Peyer's patch (tissue), 4 donors: ENCODE measurements at regions not wholly inside any gene's neighbourhood (a gene's known extent, or its start where the extent isn't known, plus 50 kb on each side); places are given as distances from the start of the nearest gene placed in this dataset.
"Not testable (repeated sequence)": the region's sequence is repeated elsewhere in the genome, so short reads cannot be mapped to it uniquely, and the experiment has no call there.

Experiments
- DNase-seq, 3 donors: peaks; one replicate each; pipeline ENCODE4 v3.0.0-alpha.2; 2017 to 2019
- H3K27ac ChIP-seq, 4 donors: fragments of 200-600 bp; sonication (generic); one replicate each; pipeline ENCODE4 v1.5.1; 2016 to 2019
- H3K27me3 ChIP-seq, 2 donors: fragments of 200-600 bp; sonication (generic); one replicate each; pipeline ENCODE4 v1.5.1; 2019
- H3K36me3 ChIP-seq, 3 donors: fragments of 200-600 bp; sonication (generic); one replicate each; pipeline ENCODE4 v1.5.1; 2016 to 2019
- H3K4me1 ChIP-seq, 4 donors: fragments of 200-600 bp; sonication (generic); one replicate each; pipeline ENCODE4 v1.5.1; 2016 to 2019
- H3K4me3 ChIP-seq, 4 donors: fragments of 200-600 bp; sonication (generic); 1 replicate in 3 of 4; 2 replicates in 1 of 4; pipeline ENCODE4 v1.5.1; 2016 to 2019; ENCODE audit warnings: mild to moderate bottlenecking in 1 of 4
- H3K9me3 ChIP-seq, 4 donors: fragments of 200-600 bp; sonication (generic); one replicate each; pipeline ENCODE4 v1.5.1; 2016 to 2019; ENCODE audit warnings: mild to moderate bottlenecking in 1 of 4
- CTCF ChIP-seq, 6 experiments: fragments of 450-650 bp in 4 of 6; fragments of 200-600 bp in 2 of 6; sonication (generic) in 1 of 6; IDR thresholded peaks; one replicate each; pipeline ENCODE4 v1.5.1; 2017 to 2019; ENCODE audit warnings: antibody characterized with exemption in 6 of 6, mild to moderate bottlenecking in 3 of 6, moderate library complexity in 1 of 6

- not testable (repeated sequence) for H3K4me1 ChIP-seq, H3K4me3 ChIP-seq, H3K36me3 ChIP-seq, H3K27me3 ChIP-seq, H3K9me3 ChIP-seq, DNase-seq, H3K27ac ChIP-seq
These were observed 161.7 kb upstream of the PLGLB1 start for GRCh38 chr2:87183373-87183772.

GRCh38 chr2:87184260-87184659 lies 162.6 kb upstream of the PLGLB1 start:
- H3K4me3 ChIP-seq, H3K36me3 ChIP-seq, H3K27me3 ChIP-seq, DNase-seq, H3K4me1 ChIP-seq, H3K9me3 ChIP-seq, H3K27ac ChIP-seq: not testable (repeated sequence)

- not testable (repeated sequence) for H3K36me3 ChIP-seq, H3K27me3 ChIP-seq, H3K4me3 ChIP-seq, DNase-seq, H3K27ac ChIP-seq, H3K9me3 ChIP-seq, H3K4me1 ChIP-seq
These were observed 167.6 kb upstream of the PLGLB1 start for GRCh38 chr2:87189214-87189613.

GRCh38 chr2:87193336-87193735 lies 171.7 kb upstream of the PLGLB1 start:
- not testable (repeated sequence) for H3K27me3 ChIP-seq, H3K36me3 ChIP-seq, H3K27ac ChIP-seq, DNase-seq, H3K4me3 ChIP-seq, H3K9me3 ChIP-seq, H3K4me1 ChIP-seq
- peak in 1 of 6 experiments; percentile 16 for TF ChIP-seq CTCF (IDR thresholded peaks at IDR 0.05)

- not testable (repeated sequence) for H3K27ac ChIP-seq, H3K36me3 ChIP-seq, H3K4me3 ChIP-seq, H3K4me1 ChIP-seq, DNase-seq, H3K27me3 ChIP-seq, H3K9me3 ChIP-seq
These were observed 172.8 kb upstream of the PLGLB1 start for GRCh38 chr2:87194254-87194999.

GRCh38 chr2:87196720-87197388 lies 175.2 kb upstream of the PLGLB1 start:
- not testable (repeated sequence) for H3K27ac ChIP-seq, H3K4me3 ChIP-seq, H3K9me3 ChIP-seq, H3K27me3 ChIP-seq, DNase-seq, H3K4me1 ChIP-seq, H3K36me3 ChIP-seq

GRCh38 chr2:87198422-87198821 lies 176.8 kb upstream of the PLGLB1 start:
- H3K9me3 ChIP-seq, H3K36me3 ChIP-seq, H3K27me3 ChIP-seq, H3K4me1 ChIP-seq, H3K4me3 ChIP-seq, DNase-seq, H3K27ac ChIP-seq: not testable (repeated sequence)

GRCh38 chr2:87199228-87199627 lies 177.6 kb upstream of the PLGLB1 start:
- not testable (repeated sequence) for H3K27ac ChIP-seq, H3K4me3 ChIP-seq, H3K4me1 ChIP-seq, DNase-seq, H3K9me3 ChIP-seq, H3K36me3 ChIP-seq, H3K27me3 ChIP-seq

- DNase-seq, H3K27me3 ChIP-seq: not testable (repeated sequence)
These were observed 183.0 kb upstream of the PLGLB1 start for GRCh38 chr2:87204569-87205147.

GRCh38 chr2:87212938-87213337 lies 191.3 kb upstream of the PLGLB1 start:
- not testable (repeated sequence) for H3K36me3 ChIP-seq, H3K27me3 ChIP-seq, DNase-seq, H3K4me1 ChIP-seq, H3K4me3 ChIP-seq, H3K9me3 ChIP-seq, H3K27ac ChIP-seq

More at GRCh38 chr2:87204569-87205147, 183.0 kb upstream of the PLGLB1 start:
- not testable (repeated sequence) for H3K4me1 ChIP-seq, H3K36me3 ChIP-seq, H3K4me3 ChIP-seq, H3K27ac ChIP-seq, H3K9me3 ChIP-seq

- not testable (repeated sequence) for H3K4me3 ChIP-seq, H3K9me3 ChIP-seq, H3K27ac ChIP-seq, H3K27me3 ChIP-seq, H3K36me3 ChIP-seq, DNase-seq, H3K4me1 ChIP-seq
These were observed 195.4 kb upstream of the PLGLB1 start for GRCh38 chr2:87217005-87217404.
